Panc1 (cell line): ENCODE measurements at regions not wholly inside any gene's neighbourhood (a gene's known extent, or its start where the extent isn't known, plus 50 kb on each side); places are given as distances from the start of the nearest gene placed in this dataset.

Experiments
- ATAC-seq: fragments of 200-7000 bp; cut with Tn5 transposase; 2 replicates; pipeline ENCODE4 v1.9.1; 2020; ENCODE audit warnings: mild to moderate bottlenecking, moderate library complexity
- BruUV-seq: library from RNA; stranded (reverse); fragments of 400-500 nt; replicated peaks from 2 replicates; lab custom pipeline; 2021; lab: Mats Ljungman, UMichigan
- CTCF ChIA-PET: fragments of 300-600 bp; sonication (Branson Sonifier 250); formaldehyde crosslinking; loops from one replicate; lab custom pipeline; 2022; ENCODE audit warnings: antibody characterized with exemption; lab: Charles Lee
- POLR2A ChIA-PET: fragments of 300-600 bp; sonication (Branson Sonifier 250); formaldehyde crosslinking; loops from one replicate; lab custom pipeline; 2022; ENCODE audit warnings: antibody characterized with exemption; lab: Charles Lee
- DNase-seq: peaks from one replicate; pipeline ENCODE4 v3.0.0-alpha.2; 2010; ENCODE audit warnings: low read depth, low spot score
- H3K27ac ChIP-seq: 2 replicates; pipeline ENCODE4 v1.5.1; 2011; ENCODE audit warnings: mild to moderate bottlenecking, low read length, inconsistent platforms
- H3K27me3 ChIP-seq: fragments of 200-500 bp; sonication (Bioruptor generic); 2 replicates; pipeline ENCODE4 v1.6.0; 2014; ENCODE audit warnings: low read length, inconsistent platforms; ENCODE audit not compliant: control insufficient read depth, insufficient read depth
- H3K36me3 ChIP-seq: fragments of 200-500 bp; sonication (Bioruptor generic); 2 replicates; pipeline ENCODE4 v1.5.1; 2014; ENCODE audit warnings: inconsistent platforms, mild to moderate bottlenecking, low read length, moderate library complexity; ENCODE audit not compliant: control insufficient read depth, insufficient read depth
- H3K4me1 ChIP-seq: 2 replicates; pipeline ENCODE4 v1.5.1; 2011; ENCODE audit warnings: inconsistent platforms, mild to moderate bottlenecking, low read length, moderate library complexity; ENCODE audit not compliant: control insufficient read depth, insufficient read depth
- H3K4me3 ChIP-seq, 2 experiments: 2 replicates each; pipeline ENCODE4 v1.5.1; 2011 to 2012; ENCODE audit warnings: low read depth in 2 of 2, low read length in 2 of 2, mild to moderate bottlenecking in 2 of 2, inconsistent platforms in 1 of 2, moderate library complexity in 1 of 2
- H3K9me3 ChIP-seq: fragments of 200-500 bp; sonication (Bioruptor generic); 2 replicates; pipeline ENCODE4 v1.5.1; 2014; ENCODE audit warnings: low read depth, mild to moderate bottlenecking, inconsistent platforms, low read length, moderate library complexity; ENCODE audit not compliant: control insufficient read depth, insufficient read depth
- POLR2AphosphoS5 ChIP-seq: IDR thresholded peaks from 2 replicates; pipeline ENCODE4 v1.6.1; 2012; ENCODE audit warnings: mild to moderate bottlenecking, low read depth, low read length, moderate library complexity
- SIN3A ChIP-seq: IDR thresholded peaks from 2 replicates; pipeline ENCODE4 v1.6.1; 2012; ENCODE audit warnings: low read depth, mild to moderate bottlenecking, low read length, moderate library complexity, borderline replicate concordance; ENCODE audit not compliant: insufficient read depth
- TCF7L2 ChIP-seq: IDR thresholded peaks from 2 replicates; pipeline ENCODE4 v1.6.1; 2011; ENCODE audit warnings: mild to moderate bottlenecking, low read depth, low read length, inconsistent platforms
- in situ Hi-C: cut with HindIII; loops from 2 replicates; pipeline ENCODE4 v1.10.0; 2016; ENCODE audit warnings: low sequenced_read_pairs, low pct_unique_long_range_greater_than_20kb
- intact Hi-C: fragments of 100-400 bp; cut with micrococcal nuclease; formaldehyde crosslinking; loops from one replicate; pipeline ENCODE4 v1.10.0; 2022; ENCODE audit not compliant: unreplicated experiment
- TF ChIP-seq, protein P1 (sequence below): fragments of 450-650 bp; IDR thresholded peaks from 2 replicates; pipeline ENCODE4 v1.5.1; 2017; ENCODE audit warnings: mild to moderate bottlenecking
- TF ChIP-seq, protein P2 (sequence below), 2 experiments: IDR thresholded peaks; 2 replicates each; pipeline ENCODE4 v1.6.1; 2011 to 2012; ENCODE audit warnings: low read depth in 2 of 2, control low read depth in 1 of 2, low read length in 1 of 2, mild to moderate bottlenecking in 1 of 2, moderate library complexity in 1 of 2; ENCODE audit not compliant: insufficient read depth in 1 of 2

DNA sequence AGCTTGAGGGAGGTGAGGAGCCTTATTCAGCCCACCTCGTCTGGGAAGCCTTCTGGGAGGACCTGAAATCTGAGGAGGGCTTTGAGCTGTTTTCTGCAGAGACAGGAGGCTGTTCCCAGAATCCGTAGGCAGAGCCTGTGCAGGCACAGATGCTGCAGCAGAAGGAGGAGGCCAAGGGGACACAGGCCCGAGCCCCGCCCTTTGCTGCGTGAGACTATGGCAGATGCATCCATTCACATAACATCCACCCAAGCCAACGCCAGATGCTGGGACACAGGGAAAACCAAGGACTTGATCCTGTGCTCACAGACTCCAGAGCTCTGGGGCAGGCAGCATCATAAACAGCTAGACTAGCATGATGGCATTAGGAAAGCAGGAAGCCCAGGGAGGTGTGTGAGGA, 98.2 kb downstream of the KCNF1 start:
- no TSS peak for BruUV-seq
- Histone ChIP-seq H3K4me3 (no peak overlapping the region), H3K4me1 (no peaks in the 10 kb centered on the region), H3K9me3 (no peaks in the 10 kb centered on the region), H3K36me3 (no peaks in the 10 kb centered on the region), H3K27me3 (0 out of 2 replicates have a peak, but pooled peaks cover 2% of the 10 kb centered on the region), H3K27ac (no peak overlapping the region)
- POLR2A ChIA-PET: no interaction called here
- in situ Hi-C loops: no loop called here
- TF ChIP-seq POLR2AphosphoS5 (no peak), SIN3A (no peak), TCF7L2 (no peak)
- TF ChIP-seq, protein P1, sequence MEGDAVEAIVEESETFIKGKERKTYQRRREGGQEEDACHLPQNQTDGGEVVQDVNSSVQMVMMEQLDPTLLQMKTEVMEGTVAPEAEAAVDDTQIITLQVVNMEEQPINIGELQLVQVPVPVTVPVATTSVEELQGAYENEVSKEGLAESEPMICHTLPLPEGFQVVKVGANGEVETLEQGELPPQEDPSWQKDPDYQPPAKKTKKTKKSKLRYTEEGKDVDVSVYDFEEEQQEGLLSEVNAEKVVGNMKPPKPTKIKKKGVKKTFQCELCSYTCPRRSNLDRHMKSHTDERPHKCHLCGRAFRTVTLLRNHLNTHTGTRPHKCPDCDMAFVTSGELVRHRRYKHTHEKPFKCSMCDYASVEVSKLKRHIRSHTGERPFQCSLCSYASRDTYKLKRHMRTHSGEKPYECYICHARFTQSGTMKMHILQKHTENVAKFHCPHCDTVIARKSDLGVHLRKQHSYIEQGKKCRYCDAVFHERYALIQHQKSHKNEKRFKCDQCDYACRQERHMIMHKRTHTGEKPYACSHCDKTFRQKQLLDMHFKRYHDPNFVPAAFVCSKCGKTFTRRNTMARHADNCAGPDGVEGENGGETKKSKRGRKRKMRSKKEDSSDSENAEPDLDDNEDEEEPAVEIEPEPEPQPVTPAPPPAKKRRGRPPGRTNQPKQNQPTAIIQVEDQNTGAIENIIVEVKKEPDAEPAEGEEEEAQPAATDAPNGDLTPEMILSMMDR: no peak
- TF ChIP-seq, protein P2, sequence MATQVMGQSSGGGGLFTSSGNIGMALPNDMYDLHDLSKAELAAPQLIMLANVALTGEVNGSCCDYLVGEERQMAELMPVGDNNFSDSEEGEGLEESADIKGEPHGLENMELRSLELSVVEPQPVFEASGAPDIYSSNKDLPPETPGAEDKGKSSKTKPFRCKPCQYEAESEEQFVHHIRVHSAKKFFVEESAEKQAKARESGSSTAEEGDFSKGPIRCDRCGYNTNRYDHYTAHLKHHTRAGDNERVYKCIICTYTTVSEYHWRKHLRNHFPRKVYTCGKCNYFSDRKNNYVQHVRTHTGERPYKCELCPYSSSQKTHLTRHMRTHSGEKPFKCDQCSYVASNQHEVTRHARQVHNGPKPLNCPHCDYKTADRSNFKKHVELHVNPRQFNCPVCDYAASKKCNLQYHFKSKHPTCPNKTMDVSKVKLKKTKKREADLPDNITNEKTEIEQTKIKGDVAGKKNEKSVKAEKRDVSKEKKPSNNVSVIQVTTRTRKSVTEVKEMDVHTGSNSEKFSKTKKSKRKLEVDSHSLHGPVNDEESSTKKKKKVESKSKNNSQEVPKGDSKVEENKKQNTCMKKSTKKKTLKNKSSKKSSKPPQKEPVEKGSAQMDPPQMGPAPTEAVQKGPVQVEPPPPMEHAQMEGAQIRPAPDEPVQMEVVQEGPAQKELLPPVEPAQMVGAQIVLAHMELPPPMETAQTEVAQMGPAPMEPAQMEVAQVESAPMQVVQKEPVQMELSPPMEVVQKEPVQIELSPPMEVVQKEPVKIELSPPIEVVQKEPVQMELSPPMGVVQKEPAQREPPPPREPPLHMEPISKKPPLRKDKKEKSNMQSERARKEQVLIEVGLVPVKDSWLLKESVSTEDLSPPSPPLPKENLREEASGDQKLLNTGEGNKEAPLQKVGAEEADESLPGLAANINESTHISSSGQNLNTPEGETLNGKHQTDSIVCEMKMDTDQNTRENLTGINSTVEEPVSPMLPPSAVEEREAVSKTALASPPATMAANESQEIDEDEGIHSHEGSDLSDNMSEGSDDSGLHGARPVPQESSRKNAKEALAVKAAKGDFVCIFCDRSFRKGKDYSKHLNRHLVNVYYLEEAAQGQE (IDR thresholded peaks at IDR 0.05; ENCODE audit: insufficient read depth in 1 of 2, low read depth in 2 of 2, low read length in 1 of 2): no peak
- intact Hi-C loops: no loop called here
- DNase-seq (no peak), ATAC-seq (no peak)
- CTCF ChIA-PET: no interaction called here

DNA sequence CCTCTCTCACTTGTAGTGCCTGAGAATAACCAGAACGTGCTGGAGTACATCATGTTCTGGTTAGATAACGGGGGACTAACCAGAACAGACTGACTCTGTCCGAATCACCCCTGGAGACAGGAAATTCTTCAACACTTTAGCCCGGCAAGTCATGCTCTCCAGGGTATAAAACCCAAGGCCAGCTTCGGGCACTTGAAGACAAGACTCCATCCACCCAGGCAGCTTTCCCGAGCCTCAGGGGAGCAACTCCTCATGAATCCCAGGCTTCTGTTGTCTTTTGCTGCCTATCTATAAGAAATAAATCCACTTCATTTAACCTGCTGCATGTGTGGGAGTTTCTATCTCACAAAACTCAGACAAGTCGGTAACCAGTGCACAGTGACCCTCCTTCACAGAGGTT, 99.6 kb downstream of the KCNF1 start:
- peaks cover 8% of the 10 kb centered on the region; the same call in 1 of the 2 replicates for H3K27me3 ChIP-seq

DNA sequence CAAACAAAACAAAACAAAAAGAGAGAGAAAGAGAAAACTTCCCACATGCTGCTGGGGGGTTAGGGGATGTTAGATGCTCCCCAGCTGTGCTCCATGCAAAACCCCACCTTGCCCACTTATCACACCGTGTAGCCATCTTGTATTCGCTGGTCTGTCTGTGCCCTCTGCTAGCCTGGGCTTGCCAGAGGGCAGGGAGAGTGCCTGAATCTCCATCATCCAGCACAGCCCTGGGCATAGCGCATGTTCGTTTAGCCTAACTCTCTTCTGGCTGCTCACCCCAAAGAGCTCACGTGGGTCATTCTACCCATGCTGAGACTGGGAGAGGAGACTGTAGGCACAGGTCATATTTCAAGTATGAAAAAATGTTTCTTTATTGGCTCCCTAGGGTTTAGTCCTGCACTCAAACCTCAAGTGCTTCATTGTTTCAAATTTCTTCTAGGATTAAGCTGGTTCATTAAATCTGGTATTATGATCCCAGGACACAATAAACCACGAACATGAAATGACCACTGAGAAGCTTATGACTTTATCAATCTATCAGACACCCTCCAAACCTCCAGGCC, 100.5 kb downstream of the KCNF1 start:
- TF ChIP-seq POLR2AphosphoS5 (no peak), SIN3A (no peak), TCF7L2 (no peak)
- TF ChIP-seq, protein P1: no peak
- TF ChIP-seq, protein P2 (IDR thresholded peaks at IDR 0.05; ENCODE audit: insufficient read depth in 1 of 2, low read depth in 2 of 2, low read length in 1 of 2): no peak
- ATAC-seq (no peak), DNase-seq (no peak)
- no peak overlapping the region for H3K4me3 ChIP-seq
- no peaks in the 10 kb centered on the region for H3K9me3 ChIP-seq
- ChIA-PET POLR2A (no interaction called here), CTCF (no interaction called here)
- H3K27ac ChIP-seq: no peak overlapping the region
- peaks cover 10% of the 10 kb centered on the region for H3K27me3 ChIP-seq
- H3K36me3 ChIP-seq: no peaks in the 10 kb centered on the region
- no TSS peak for BruUV-seq
- intact Hi-C loops (no loop called here), in situ Hi-C loops (no loop called here)
- H3K4me1 ChIP-seq: no peaks in the 10 kb centered on the region

More for the DNA sequence above, 99.6 kb downstream of the KCNF1 start:
- no peaks in the 10 kb centered on the region for H3K4me1 ChIP-seq
- CTCF ChIA-PET: interaction anchor here (0.7 kb wide), 1 partner anchor 122 kb away, joined by 4 read pairs; a partner anchor contains a TSS
- intact Hi-C loops: no loop called here
- no peak for ATAC-seq
- in situ Hi-C loops: no loop called here
- no peak for TF ChIP-seq SIN3A
- POLR2A ChIA-PET: no interaction called here
- H3K4me3 ChIP-seq: no peak overlapping the region
- no peak overlapping the region for H3K27ac ChIP-seq
- H3K36me3 ChIP-seq: no peaks in the 10 kb centered on the region
- no peaks in the 10 kb centered on the region for H3K9me3 ChIP-seq
- no peak for DNase-seq
- BruUV-seq: no TSS peak
